HCT116 (cell line): ENCODE measurements at regions not wholly inside any gene's neighbourhood (a gene's known extent, or its start where the extent isn't known, plus 50 kb on each side); places are given as distances from the start of the nearest gene placed in this dataset.

ENCODE experiments used
- ATAC-seq: fragments of 200-7000 bp; cut with Tn5 transposase; 2 replicates; pipeline ENCODE4 v1.9.1; 2020; ENCODE audit warnings: mild to moderate bottlenecking, moderate library complexity
- BruUV-seq: library from RNA; stranded (reverse); fragments of 400-500 nt; replicated peaks from 2 replicates; lab custom pipeline; 2021; lab: Mats Ljungman, UMichigan
- CTCF ChIA-PET: fragments of 300-600 bp; sonication (Branson Sonifier 250); formaldehyde crosslinking; loops from one replicate; lab custom pipeline; 2021; ENCODE audit warnings: antibody characterized with exemption; lab: Charles Lee
- POLR2A ChIA-PET: fragments of 300-600, 350-600 bp; sonication (Branson Sonifier 250); formaldehyde crosslinking; loops from one replicate; lab custom pipeline; 2021; ENCODE audit warnings: antibody characterized with exemption; lab: Charles Lee
- RAD21 ChIA-PET, 2 experiments: fragments of 300-600 bp; sonication (Branson Sonifier 250); formaldehyde crosslinking; loops; one replicate each; lab custom pipeline; 2023; ENCODE audit warnings: low total read pairs in 2 of 2; ENCODE audit not compliant: uncharacterized antibody in 2 of 2, unreplicated experiment in 2 of 2, low non-redundant PET in 1 of 2; lab: Charles Lee
- DNase-seq: peaks from one replicate; pipeline ENCODE4 v3.0.0-alpha.2; 2010; ENCODE audit warnings: low read depth, low spot score
- H2AFZ ChIP-seq: fragments of 200-600 bp; shearing (Covaris generic), sonication (generic); 2 replicates; pipeline ENCODE4 v1.6.1; 2017; ENCODE audit warnings: low read depth, mixed run types, mixed read lengths, antibody characterized with exemption, low read length; ENCODE audit not compliant: poor library complexity, severe bottlenecking
- H3K27ac ChIP-seq: 2 replicates; pipeline ENCODE4 v1.5.1; 2012; ENCODE audit warnings: low read depth, low read length
- H3K27me3 ChIP-seq: fragments of 200-600 bp; sonication (generic); 2 replicates; pipeline ENCODE4 v1.6.1; 2016; ENCODE audit warnings: mixed run types, low read length, mixed read lengths; ENCODE audit not compliant: insufficient read depth
- H3K36me3 ChIP-seq, 2 experiments: fragments of 200-500 bp in 1 of 2; fragments of 200-600 bp in 1 of 2; sonication (Bioruptor generic) in 1 of 2; sonication (generic) in 1 of 2; 2 replicates each; pipeline versions ENCODE4 v1.5.1 to v1.6.1; 2014 to 2016; ENCODE audit warnings: low read length in 2 of 2, inconsistent platforms in 1 of 2, mixed read lengths in 1 of 2, mixed run types in 1 of 2; ENCODE audit not compliant: insufficient read depth in 2 of 2, control insufficient read depth in 1 of 2
- H3K4me1 ChIP-seq, 2 experiments: fragments of 200-600 bp in 1 of 2; sonication (generic) in 1 of 2; 2 replicates each; pipeline versions ENCODE4 v1.5.1 to v1.6.1; 2012 to 2017; ENCODE audit warnings: low read length in 2 of 2, inconsistent platforms in 1 of 2, mild to moderate bottlenecking in 1 of 2, mixed read lengths in 1 of 2, mixed run types in 1 of 2, moderate library complexity in 1 of 2; ENCODE audit not compliant: insufficient read depth in 2 of 2, control insufficient read depth in 1 of 2
- H3K4me2 ChIP-seq: fragments of 200-600 bp; sonication (generic); 2 replicates; pipeline ENCODE4 v1.6.1; 2017; ENCODE audit warnings: mixed run types, low read length, mixed read lengths
- H3K4me3 ChIP-seq, 2 experiments: fragments of 200-600 bp in 1 of 2; sonication (generic) in 1 of 2; replicated peaks in 1 of 2; 2 replicates each; pipeline ENCODE4 v1.5.1; 2011 to 2016; ENCODE audit warnings: low read length in 2 of 2, control low read depth in 1 of 2, low read depth in 1 of 2, mild to moderate bottlenecking in 1 of 2, mixed read lengths in 1 of 2, mixed run types in 1 of 2
- H3K79me2 ChIP-seq: fragments of 200-600 bp; sonication (generic); 2 replicates; pipeline ENCODE4 v1.6.1; 2017; ENCODE audit warnings: mild to moderate bottlenecking, mixed run types, low read length, moderate library complexity, mixed read lengths; ENCODE audit not compliant: insufficient read depth
- H3K9ac ChIP-seq: fragments of 200-600 bp; sonication (generic); 2 replicates; pipeline ENCODE4 v1.6.1; 2016; ENCODE audit warnings: low read length, mixed read lengths
- H3K9me2 ChIP-seq: fragments of 200-600 bp; sonication (generic), shearing (Covaris generic); 2 replicates; pipeline ENCODE4 v1.6.1; 2017; ENCODE audit warnings: mixed run types, mild to moderate bottlenecking, moderate library complexity; ENCODE audit not compliant: insufficient read depth
- H3K9me3 ChIP-seq, 2 experiments: fragments of 200-500 bp in 1 of 2; fragments of 200-600 bp in 1 of 2; sonication (Bioruptor generic) in 1 of 2; sonication (generic) in 1 of 2; 2 replicates each; pipeline ENCODE4 v1.6.1; 2014 to 2017; ENCODE audit warnings: low read length in 2 of 2, mixed read lengths in 2 of 2, inconsistent platforms in 1 of 2, low read depth in 1 of 2, mild to moderate bottlenecking in 1 of 2, mixed run types in 1 of 2, moderate library complexity in 1 of 2; ENCODE audit not compliant: control insufficient read depth in 1 of 2, insufficient read depth in 1 of 2
- H4K20me1 ChIP-seq: fragments of 200-600 bp; sonication (generic), shearing (Covaris generic); 2 replicates; pipeline ENCODE4 v1.6.1; 2017; ENCODE audit warnings: mixed run types, mild to moderate bottlenecking, moderate library complexity; ENCODE audit not compliant: insufficient read depth
- ATF3 ChIP-seq: IDR thresholded peaks from 2 replicates; pipeline ENCODE4 v1.6.1; 2012
- CEBPB ChIP-seq: IDR thresholded peaks from 2 replicates; pipeline ENCODE4 v1.6.1; 2012; ENCODE audit warnings: low read depth
- CTCF ChIP-seq, 3 experiments: fragments of 200-600 bp in 1 of 3; sonication (generic) in 1 of 3; IDR thresholded peaks in 2 of 3; conservative IDR thresholded peaks in 1 of 3; 2 replicates each; pipeline ENCODE4 v1.5.1; 2012 to 2017; ENCODE audit warnings: low read depth in 2 of 3, low read length in 2 of 3, antibody characterized with exemption in 1 of 3, borderline replicate concordance in 1 of 3, control low read depth in 1 of 3, mild to moderate bottlenecking in 1 of 3, mixed read lengths in 1 of 3, mixed run types in 1 of 3, moderate library complexity in 1 of 3; ENCODE audit not compliant: insufficient read depth in 1 of 3
- ELF1 ChIP-seq: IDR thresholded peaks from 2 replicates; pipeline ENCODE4 v1.6.1; 2012; ENCODE audit warnings: low read depth, borderline replicate concordance
- EZH2 ChIP-seq: fragments of 200-600 bp; sonication (generic); IDR thresholded peaks from 2 replicates; pipeline ENCODE4 v1.6.1; 2017; ENCODE audit warnings: antibody characterized with exemption, mixed run types
- EZH2phosphoT487 ChIP-seq: fragments of 200-600 bp; IDR thresholded peaks from 2 replicates; pipeline ENCODE4 v1.6.1; 2018; ENCODE audit warnings: antibody characterized with exemption, borderline replicate concordance
- FOSL1 ChIP-seq: IDR thresholded peaks from 2 replicates; pipeline ENCODE4 v1.6.1; 2012; ENCODE audit warnings: low read depth
- POLR2A ChIP-seq: IDR thresholded peaks from 2 replicates; pipeline ENCODE4 v1.7.0; 2011; ENCODE audit warnings: borderline replicate concordance; ENCODE audit not compliant: insufficient read depth, insufficient read length; ENCODE audit errors: extremely low read depth
- POLR2AphosphoS5 ChIP-seq: IDR thresholded peaks from 2 replicates; pipeline ENCODE4 v1.6.1; 2011; ENCODE audit warnings: mild to moderate bottlenecking, low read depth, low read length, moderate library complexity
- SP1 ChIP-seq: IDR thresholded peaks from 2 replicates; pipeline ENCODE4 v1.6.1; 2012; ENCODE audit warnings: low read depth
- SRF ChIP-seq: IDR thresholded peaks from 2 replicates; pipeline ENCODE4 v1.6.1; 2012; ENCODE audit warnings: low read depth
- TCF7L2 ChIP-seq: IDR thresholded peaks from 2 replicates; pipeline ENCODE4 v1.7.0; 2011; ENCODE audit warnings: borderline replicate concordance, inconsistent platforms; ENCODE audit not compliant: insufficient read depth, insufficient read length; ENCODE audit errors: extremely low read depth
- YY1 ChIP-seq: IDR thresholded peaks from 2 replicates; pipeline ENCODE4 v1.6.1; 2011; ENCODE audit warnings: low read length, low read depth, moderate library complexity, mild to moderate bottlenecking; ENCODE audit not compliant: insufficient replicate concordance; ENCODE audit errors: extremely low read depth
- ZBTB33 ChIP-seq: IDR thresholded peaks from 2 replicates; pipeline ENCODE4 v1.6.1; 2011; ENCODE audit warnings: mild to moderate bottlenecking, low read length, moderate library complexity; ENCODE audit not compliant: insufficient replicate concordance; ENCODE audit errors: extremely low read depth
- ZFX ChIP-seq: fragments of 450-650 bp; IDR thresholded peaks from 2 replicates; pipeline ENCODE4 v1.6.1; 2017
- ZNF274 ChIP-seq: fragments of 200-500 bp; sonication (Bioruptor generic); IDR thresholded peaks from 2 replicates; pipeline ENCODE4 v1.6.1; 2014; ENCODE audit warnings: mild to moderate bottlenecking, low read depth, low read length, inconsistent platforms
- intact Hi-C: fragments of 100-400 bp; cut with micrococcal nuclease; formaldehyde crosslinking; loops from 2 replicates; pipeline ENCODE4 v1.10.0; 2022
- TF ChIP-seq, protein P1 (sequence below): IDR thresholded peaks from 2 replicates; pipeline ENCODE4 v1.6.1; 2012; ENCODE audit warnings: low read depth

DNA sequence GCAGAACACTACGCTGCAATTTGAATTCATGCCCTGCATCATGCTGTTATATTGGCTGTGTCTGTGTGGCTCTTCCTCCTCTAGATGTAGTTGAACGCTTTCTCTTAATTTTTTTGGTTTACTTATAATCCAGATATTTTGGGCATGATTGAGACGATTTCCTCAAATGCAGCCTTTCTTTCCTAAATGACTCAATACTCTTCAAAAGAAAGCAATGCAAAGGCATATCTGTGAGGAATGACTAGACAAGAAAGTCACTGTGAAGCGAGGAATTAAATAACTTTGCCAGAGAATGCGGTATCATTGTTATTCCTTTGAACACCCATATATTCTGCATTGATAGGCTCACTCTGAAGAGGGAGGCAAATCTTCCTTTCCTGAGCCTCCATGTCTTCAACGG, 152.8 kb downstream of the YIPF5 start:
- DNase-seq (no peak), ATAC-seq (no peak)
- Histone ChIP-seq H3K27ac (no peak overlapping the region), H3K4me1 (no peaks in the 10 kb centered on the region), H4K20me1 (no peaks in the 10 kb centered on the region), H3K4me2 (no peak overlapping the region), H3K9me2 (no peaks in the 10 kb centered on the region), H2AFZ (no peak overlapping the region), H3K9ac (no peak overlapping the region), H3K9me3 (no peaks in the 10 kb centered on the region), H3K36me3 (no peaks in the 10 kb centered on the region), H3K4me3 (no peak overlapping the region), H3K79me2 (no peaks in the 10 kb centered on the region), H3K27me3 (peaks cover 8% of the 10 kb centered on the region; the same call in 1 of the 2 replicates)
- TF ChIP-seq EZH2phosphoT487, result no peak
- no peak for TF ChIP-seq ELF1
- TF ChIP-seq YY1, result no peak
- TF ChIP-seq ZNF274, result no peak
- TF ChIP-seq POLR2A, result no peak
- TF ChIP-seq ZFX, result no peak
- TF ChIP-seq CEBPB, result no peak
- TF ChIP-seq SP1, result no peak
- TF ChIP-seq, protein P1, sequence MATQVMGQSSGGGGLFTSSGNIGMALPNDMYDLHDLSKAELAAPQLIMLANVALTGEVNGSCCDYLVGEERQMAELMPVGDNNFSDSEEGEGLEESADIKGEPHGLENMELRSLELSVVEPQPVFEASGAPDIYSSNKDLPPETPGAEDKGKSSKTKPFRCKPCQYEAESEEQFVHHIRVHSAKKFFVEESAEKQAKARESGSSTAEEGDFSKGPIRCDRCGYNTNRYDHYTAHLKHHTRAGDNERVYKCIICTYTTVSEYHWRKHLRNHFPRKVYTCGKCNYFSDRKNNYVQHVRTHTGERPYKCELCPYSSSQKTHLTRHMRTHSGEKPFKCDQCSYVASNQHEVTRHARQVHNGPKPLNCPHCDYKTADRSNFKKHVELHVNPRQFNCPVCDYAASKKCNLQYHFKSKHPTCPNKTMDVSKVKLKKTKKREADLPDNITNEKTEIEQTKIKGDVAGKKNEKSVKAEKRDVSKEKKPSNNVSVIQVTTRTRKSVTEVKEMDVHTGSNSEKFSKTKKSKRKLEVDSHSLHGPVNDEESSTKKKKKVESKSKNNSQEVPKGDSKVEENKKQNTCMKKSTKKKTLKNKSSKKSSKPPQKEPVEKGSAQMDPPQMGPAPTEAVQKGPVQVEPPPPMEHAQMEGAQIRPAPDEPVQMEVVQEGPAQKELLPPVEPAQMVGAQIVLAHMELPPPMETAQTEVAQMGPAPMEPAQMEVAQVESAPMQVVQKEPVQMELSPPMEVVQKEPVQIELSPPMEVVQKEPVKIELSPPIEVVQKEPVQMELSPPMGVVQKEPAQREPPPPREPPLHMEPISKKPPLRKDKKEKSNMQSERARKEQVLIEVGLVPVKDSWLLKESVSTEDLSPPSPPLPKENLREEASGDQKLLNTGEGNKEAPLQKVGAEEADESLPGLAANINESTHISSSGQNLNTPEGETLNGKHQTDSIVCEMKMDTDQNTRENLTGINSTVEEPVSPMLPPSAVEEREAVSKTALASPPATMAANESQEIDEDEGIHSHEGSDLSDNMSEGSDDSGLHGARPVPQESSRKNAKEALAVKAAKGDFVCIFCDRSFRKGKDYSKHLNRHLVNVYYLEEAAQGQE, result no peak
- TF ChIP-seq CTCF (IDR thresholded peaks at IDR 0.05 in 2 of 3, conservative IDR thresholded peaks at IDR 0.05 in 1 of 3; ENCODE audit: borderline replicate concordance in 1 of 3, insufficient read depth in 1 of 3, low read depth in 2 of 3, low read length in 2 of 3), result no peak
- no peak for TF ChIP-seq TCF7L2
- no peak for TF ChIP-seq ZBTB33
- TF ChIP-seq EZH2, result no peak
- no peak for TF ChIP-seq ATF3
- no peak for TF ChIP-seq FOSL1
- no peak for TF ChIP-seq POLR2AphosphoS5
- no peak for TF ChIP-seq SRF
- intact Hi-C loops, result loop anchor here (2.0 kb wide), 1 partner anchor 77 kb away; no protein-coding TSS in a partner anchor
- ChIA-PET POLR2A (no interaction called here), RAD21 (no interaction called here), CTCF (no interaction called here)
- BruUV-seq, result no TSS peak
